ENCODE measurements at regions not wholly inside any gene's neighbourhood (a gene's known extent, or its start where the extent isn't known, plus 50 kb on each side); places are given as distances from the start of the nearest gene placed in this dataset.

- TF ChIP-seq EZH2 (IDR thresholded peaks at IDR 0.05) (no peak), POLR2AphosphoS5 (IDR thresholded peaks at IDR 0.05; ENCODE audit: borderline replicate concordance, low read depth, low read length) (no peak), FOXP2 (optimal IDR thresholded peaks at IDR 0.05; ENCODE audit: control extremely low read depth, extremely low read length, insufficient read depth) (no peak)
Measured at GRCh38 chr21:24939291-24939690, 668.0 kb downstream of the MRPL39 start.

Measured in SK-N-MC (cell line).